HepG2 (cell line): ENCODE measurements at regions not wholly inside any gene's neighbourhood (a gene's known extent, or its start where the extent isn't known, plus 50 kb on each side); places are given as distances from the start of the nearest gene placed in this dataset.

Source experiments
- ATAC-seq: fragments of 200-7000 bp; cut with Tn5 transposase; 3 replicates; pipeline ENCODE4 v1.9.1; 2020; ENCODE audit warnings: mild to moderate bottlenecking, moderate library complexity
- BruUV-seq: library from RNA; stranded (reverse); fragments of 400-500 nt; replicated peaks from 2 replicates; lab custom pipeline; 2021; lab: Mats Ljungman, UMichigan
- CTCF ChIA-PET: fragments of 300-600 bp; formaldehyde crosslinking; extraction: SDS; loops from one replicate; lab custom pipeline; 2021; ENCODE audit warnings: low total read pairs, inconsistent platforms, low intra/inter-chr PET ratio; lab: Yijun Ruan, JAX
- POLR2A ChIA-PET: fragments of 350-600 bp; sonication (Branson Sonifier 250); formaldehyde crosslinking; loops from one replicate; lab custom pipeline; 2020; ENCODE audit warnings: antibody characterized with exemption, inconsistent platforms; lab: Yijun Ruan, JAX
- DNase-seq: peaks from one replicate; pipeline ENCODE4 v3.0.0-alpha.2; 2015; ENCODE audit warnings: low spot score
- FAIRE-seq: peaks from 3 replicates; lab custom pipeline; 2011; peaks lifted over from hg19 to GRCh38; lab: Jason Lieb, UNC
- H2AFZ ChIP-seq: one replicate; pipeline ENCODE4 v1.6.1; 2011; ENCODE audit warnings: low read length, inconsistent platforms
- H3K27ac ChIP-seq: fragments of 300-600 bp; 3 replicates; pipeline ENCODE4 v1.8.0; 2011; ENCODE audit warnings: mixed run types, mild to moderate bottlenecking, mixed read lengths, low read length, inconsistent platforms; ENCODE audit not compliant: insufficient read depth; ENCODE audit errors: extremely low read length
- H3K27me3 ChIP-seq, 2 experiments: fragments of 200-600 bp in 1 of 2; 2 replicates in 1 of 2; 3 replicates in 1 of 2; pipeline versions ENCODE4 v1.6.0 to v1.8.0; 2011; ENCODE audit warnings: low read length in 2 of 2, mild to moderate bottlenecking in 2 of 2, moderate library complexity in 2 of 2, inconsistent platforms in 1 of 2; ENCODE audit not compliant: insufficient read depth in 2 of 2, control insufficient read depth in 1 of 2
- H3K36me3 ChIP-seq, 2 experiments: fragments of 200-600 bp in 1 of 2; replicated peaks in 1 of 2; 2 replicates in 1 of 2; 3 replicates in 1 of 2; pipeline versions ENCODE4 v1.5.1 to v1.8.0; 2011; ENCODE audit warnings: low read length in 2 of 2, inconsistent platforms in 1 of 2; ENCODE audit not compliant: insufficient read depth in 2 of 2, control insufficient read depth in 1 of 2
- H3K4me1 ChIP-seq: 2 replicates; pipeline ENCODE4 v1.5.1; 2012; ENCODE audit warnings: low read length, inconsistent platforms; ENCODE audit not compliant: insufficient read depth
- H3K4me2 ChIP-seq: 2 replicates; pipeline ENCODE4 v1.6.0; 2011; ENCODE audit warnings: low read depth, low read length, inconsistent platforms
- H3K4me3 ChIP-seq, 3 experiments: fragments of 200-600 bp in 1 of 3; sonication (generic), shearing (Covaris generic) in 1 of 3; replicated peaks in 1 of 3; 2 replicates each; pipeline ENCODE4 v1.5.1; 2011 to 2016; ENCODE audit warnings: low read length in 3 of 3, inconsistent platforms in 2 of 3, low read depth in 2 of 3, mild to moderate bottlenecking in 2 of 3, control low read depth in 1 of 3, mixed read lengths in 1 of 3; ENCODE audit not compliant: insufficient read depth in 1 of 3
- H3K79me2 ChIP-seq: one replicate; pipeline ENCODE4 v1.6.1; 2011; ENCODE audit warnings: low read length, inconsistent platforms; ENCODE audit not compliant: insufficient read depth
- H3K9ac ChIP-seq: 2 replicates; pipeline ENCODE4 v1.6.0; 2011; ENCODE audit warnings: mild to moderate bottlenecking, low read depth, low read length, inconsistent platforms; ENCODE audit not compliant: insufficient read depth
- H3K9me3 ChIP-seq: 2 replicates; pipeline ENCODE4 v1.5.1; 2012; ENCODE audit warnings: mild to moderate bottlenecking, low read length
- H4K20me1 ChIP-seq: 2 replicates; pipeline ENCODE4 v1.6.0; 2011; ENCODE audit warnings: inconsistent platforms, mild to moderate bottlenecking, low read length, moderate library complexity; ENCODE audit not compliant: insufficient read depth
- HNF1A ChIP-seq, 2 experiments: sonication (generic) in 1 of 2; formaldehyde crosslinking in 1 of 2; IDR thresholded peaks; 2 replicates each; pipeline versions ENCODE4 v1.4.0 to v1.6.1; 2016 to 2020; ENCODE audit warnings: borderline replicate concordance in 1 of 2, low read depth in 1 of 2, mild to moderate bottlenecking in 1 of 2, missing genetic modification reagents in 1 of 2
- PRDM10 ChIP-seq: sonication (generic); formaldehyde crosslinking; IDR thresholded peaks from 2 replicates; pipeline ENCODE4 v1.4.0; 2020; ENCODE audit warnings: low read depth, missing genetic modification reagents
- SNAPC5 ChIP-seq: sonication (generic); formaldehyde crosslinking; IDR thresholded peaks from 2 replicates; pipeline ENCODE4 v1.8.1; 2023; ENCODE audit warnings: mild to moderate bottlenecking, missing genetic modification reagents, borderline replicate concordance
- SOX13 ChIP-seq, 3 experiments: fragments of 450-650 bp in 1 of 3; sonication (generic) in 1 of 3; formaldehyde crosslinking in 1 of 3; IDR thresholded peaks in 2 of 3; conservative IDR thresholded peaks in 1 of 3; 2 replicates each; pipeline versions ENCODE4 v1.5.0 to v1.6.1; 2016 to 2020; ENCODE audit warnings: antibody characterized with exemption in 1 of 3, mild to moderate bottlenecking in 1 of 3, missing compliant biosample characterization in 1 of 3, missing genetic modification reagents in 1 of 3, moderate library complexity in 1 of 3
- TCF7L2 ChIP-seq: IDR thresholded peaks from 2 replicates; pipeline ENCODE4 v1.6.1; 2011; ENCODE audit warnings: mild to moderate bottlenecking, low read depth, low read length, moderate library complexity
- TRIM22 ChIP-seq: fragments of 450-650 bp; IDR thresholded peaks from 2 replicates; pipeline ENCODE4 v1.6.1; 2017
- TSC22D2 ChIP-seq: sonication (generic); formaldehyde crosslinking; IDR thresholded peaks from 2 replicates; pipeline ENCODE4 v1.5.1; 2020; ENCODE audit warnings: missing genetic modification reagents, mild to moderate bottlenecking, borderline replicate concordance
- XBP1 ChIP-seq: sonication (generic); formaldehyde crosslinking; IDR thresholded peaks from 2 replicates; pipeline ENCODE4 v1.5.0; 2020; ENCODE audit warnings: missing genetic modification reagents
- ZBTB42 ChIP-seq: sonication (generic); formaldehyde crosslinking; IDR thresholded peaks from 2 replicates; pipeline ENCODE4 v1.5.0; 2020; ENCODE audit warnings: mild to moderate bottlenecking, missing genetic modification reagents
- ZFAT ChIP-seq: sonication (generic); formaldehyde crosslinking; conservative IDR thresholded peaks from 2 replicates; pipeline ENCODE4 v1.8.1; 2023; ENCODE audit warnings: missing genetic modification reagents, inconsistent platforms
- ZNF143 ChIP-seq: sonication (generic); formaldehyde crosslinking; IDR thresholded peaks from 2 replicates; pipeline ENCODE4 v1.4.0; 2020; ENCODE audit warnings: missing genetic modification reagents
- ZNF274 ChIP-seq: sonication (generic); formaldehyde crosslinking; IDR thresholded peaks from 2 replicates; pipeline ENCODE4 v1.5.1; 2020; ENCODE audit warnings: mild to moderate bottlenecking, missing genetic modification reagents
- ZNF484 ChIP-seq: sonication (generic); formaldehyde crosslinking; IDR thresholded peaks from 2 replicates; pipeline ENCODE4 v1.5.1; 2020; ENCODE audit warnings: mild to moderate bottlenecking, low read depth, missing genetic modification reagents, borderline replicate concordance
- ZNF564 ChIP-seq: sonication (generic); formaldehyde crosslinking; IDR thresholded peaks from 2 replicates; pipeline ENCODE4 v1.8.1; 2023; ENCODE audit warnings: mild to moderate bottlenecking, missing genetic modification reagents
- ZNF746 ChIP-seq: sonication (generic); formaldehyde crosslinking; IDR thresholded peaks from 2 replicates; pipeline ENCODE4 v1.8.0; 2022; ENCODE audit warnings: mild to moderate bottlenecking, missing genetic modification reagents
- in situ Hi-C: cut with HindIII; loops from 2 replicates; pipeline ENCODE4 v1.10.0; 2017; ENCODE audit warnings: low pct_unique_long_range_greater_than_20kb; ENCODE audit not compliant: extremely low pct_ligation_motif_present
- intact Hi-C: fragments of 100-400 bp; cut with micrococcal nuclease; formaldehyde crosslinking; loops from one replicate; pipeline ENCODE4 v1.10.0; 2022; ENCODE audit not compliant: unreplicated experiment

- BruUV-seq: no TSS peak
- H3K9me3 ChIP-seq: no peaks in the 10 kb centered on the region; the same call in 1 of the 2 replicates
- intact Hi-C loops (no loop called here), in situ Hi-C loops (no loop called here)
- no peaks in the 10 kb centered on the region for H3K27me3 ChIP-seq
- DNase-seq (no peak), ATAC-seq (no peak), FAIRE-seq (no peak)
- H2AFZ ChIP-seq: no peak overlapping the region
- no peaks in the 10 kb centered on the region for H3K36me3 ChIP-seq
- H3K9ac ChIP-seq: no peak overlapping the region
- no peak overlapping the region for H3K27ac ChIP-seq
- H4K20me1 ChIP-seq: no peaks in the 10 kb centered on the region
- no peak overlapping the region for H3K4me3 ChIP-seq
- ChIA-PET POLR2A (no interaction called here), CTCF (no interaction called here)
- no peak overlapping the region for H3K4me2 ChIP-seq
- no peaks in the 10 kb centered on the region for H3K4me1 ChIP-seq
- H3K79me2 ChIP-seq: no peaks in the 10 kb centered on the region
- TF ChIP-seq HNF1A (IDR thresholded peaks at IDR 0.05; ENCODE audit: low read depth): no peak
- no peak for TF ChIP-seq HNF1A (CRISPR knock-in tag; IDR thresholded peaks at IDR 0.05; ENCODE audit: borderline replicate concordance)
- no peak for TF ChIP-seq ZNF564 (CRISPR knock-in tag)
- TF ChIP-seq TRIM22: no peak
- no peak for TF ChIP-seq TCF7L2
- TF ChIP-seq ZNF143: no peak
- no peak for TF ChIP-seq ZNF746 (CRISPR knock-in tag)
- no peak for TF ChIP-seq ZBTB42
- no peak for TF ChIP-seq XBP1 (CRISPR knock-in tag)
- no peak for TF ChIP-seq ZNF484 (CRISPR knock-in tag)
- TF ChIP-seq PRDM10 (CRISPR knock-in tag): no peak
- TF ChIP-seq SNAPC5: no peak
- no peak for TF ChIP-seq ZNF274 (CRISPR knock-in tag)
- TF ChIP-seq ZFAT (CRISPR knock-in tag): no peak
- no peak for TF ChIP-seq SOX13 (IDR thresholded peaks at IDR 0.05)
- TF ChIP-seq SOX13 (CRISPR knock-in tag; conservative IDR thresholded peaks at IDR 0.05 in 1 of 2, IDR thresholded peaks at IDR 0.05 in 1 of 2): no peak
- no peak for TF ChIP-seq TSC22D2 (CRISPR knock-in tag)
These were observed 366.4 kb downstream of the RAP2B start for GRCh38 chr3:153528473-153528872.
